Upper lobe of left lung (tissue), 6 donors: ENCODE measurements at regions not wholly inside any gene's neighbourhood (a gene's known extent, or its start where the extent isn't known, plus 50 kb on each side); places are given as distances from the start of the nearest gene placed in this dataset.

Experiments
- ATAC-seq, 2 donors: fragments of 200-7000 bp; cut with Tn5 transposase; one replicate each; pipeline ENCODE4 v1.9.1; 2022; ENCODE audit warnings: mild to moderate bottlenecking in 2 of 2, moderate library complexity in 2 of 2; ENCODE audit not compliant: low FRiP score in 2 of 2
- DNase-seq, 2 donors: peaks; one replicate each; pipeline ENCODE4 v3.0.0-alpha.2; 2019 to 2020
- H3K27ac ChIP-seq, 4 donors: fragments of 200-600 bp; sonication (generic); one replicate each; pipeline ENCODE4 v1.5.1; 2016 to 2019
- H3K27me3 ChIP-seq, 4 donors: fragments of 200-600 bp; sonication (generic); one replicate each; pipeline ENCODE4 v1.5.1; 2017 to 2019
- H3K36me3 ChIP-seq, 4 donors: fragments of 200-600 bp; sonication (generic); one replicate each; pipeline ENCODE4 v1.5.1; 2016 to 2019
- H3K4me1 ChIP-seq, 4 donors: fragments of 200-600 bp; sonication (generic); one replicate each; pipeline ENCODE4 v1.5.1; 2018 to 2019
- H3K4me3 ChIP-seq, 4 donors: fragments of 200-600 bp; sonication (generic); one replicate each; pipeline ENCODE4 v1.5.1; 2017 to 2019; ENCODE audit warnings: mild to moderate bottlenecking in 2 of 4, moderate library complexity in 1 of 4
- H3K9me3 ChIP-seq, 4 donors: fragments of 200-600 bp; sonication (generic); one replicate each; pipeline ENCODE4 v1.5.1; 2018 to 2019
- EP300 ChIP-seq, 4 donors: sonication (generic); formaldehyde crosslinking; IDR thresholded peaks; one replicate each; pipeline ENCODE4 v1.5.1; 2017; ENCODE audit warnings: antibody characterized with exemption in 4 of 4, control low read depth in 2 of 4
- POLR2A ChIP-seq, 4 donors: fragments of 450-650 bp; IDR thresholded peaks; one replicate each; pipeline ENCODE4 v1.5.1; 2016 to 2017; ENCODE audit warnings: antibody characterized with exemption in 4 of 4, mild to moderate bottlenecking in 2 of 4
- POLR2AphosphoS5 ChIP-seq, 2 donors: sonication (generic); formaldehyde crosslinking; IDR thresholded peaks; one replicate each; pipeline ENCODE4 v1.5.1; 2017; ENCODE audit warnings: antibody characterized with exemption in 2 of 2
- WGBS, 2 donors: methylation state at CpG; one replicate each; pipeline ENCODE4 v1.1.5; 2017 to 2018; 5-methylcytosine and 5-hydroxymethylcytosine counted together
- TF ChIP-seq, protein P1 (sequence below), 6 experiments: fragments of 450-650 bp in 4 of 6; fragments of 200-600 bp in 2 of 6; sonication (generic) in 2 of 6; IDR thresholded peaks; one replicate each; pipeline ENCODE4 v1.5.1; 2016 to 2019; ENCODE audit warnings: antibody characterized with exemption in 6 of 6
- donor health status: DM: no; HTN: no; CAD: no; lungs with moderate emphysema.
- donor health status: DM: no; HTN: yes; CAD: no; lungs with severe emphysema.

GRCh38 chr13:105871768-105872167, 663.7 kb downstream of the EFNB2 start:
- no peaks in the 10 kb centered on the region for H3K36me3 ChIP-seq
- WGBS, 2 donors: 89% methylated on average over 1 of the region's 1 CpG
- no peaks in the 10 kb centered on the region for H3K4me1 ChIP-seq
- H3K27me3 ChIP-seq: no peaks in the 10 kb centered on the region
- no peak for TF ChIP-seq POLR2AphosphoS5 (IDR thresholded peaks at IDR 0.05)
- no peak for TF ChIP-seq POLR2A (IDR thresholded peaks at IDR 0.05)
- TF ChIP-seq, protein P1, sequence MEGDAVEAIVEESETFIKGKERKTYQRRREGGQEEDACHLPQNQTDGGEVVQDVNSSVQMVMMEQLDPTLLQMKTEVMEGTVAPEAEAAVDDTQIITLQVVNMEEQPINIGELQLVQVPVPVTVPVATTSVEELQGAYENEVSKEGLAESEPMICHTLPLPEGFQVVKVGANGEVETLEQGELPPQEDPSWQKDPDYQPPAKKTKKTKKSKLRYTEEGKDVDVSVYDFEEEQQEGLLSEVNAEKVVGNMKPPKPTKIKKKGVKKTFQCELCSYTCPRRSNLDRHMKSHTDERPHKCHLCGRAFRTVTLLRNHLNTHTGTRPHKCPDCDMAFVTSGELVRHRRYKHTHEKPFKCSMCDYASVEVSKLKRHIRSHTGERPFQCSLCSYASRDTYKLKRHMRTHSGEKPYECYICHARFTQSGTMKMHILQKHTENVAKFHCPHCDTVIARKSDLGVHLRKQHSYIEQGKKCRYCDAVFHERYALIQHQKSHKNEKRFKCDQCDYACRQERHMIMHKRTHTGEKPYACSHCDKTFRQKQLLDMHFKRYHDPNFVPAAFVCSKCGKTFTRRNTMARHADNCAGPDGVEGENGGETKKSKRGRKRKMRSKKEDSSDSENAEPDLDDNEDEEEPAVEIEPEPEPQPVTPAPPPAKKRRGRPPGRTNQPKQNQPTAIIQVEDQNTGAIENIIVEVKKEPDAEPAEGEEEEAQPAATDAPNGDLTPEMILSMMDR (IDR thresholded peaks at IDR 0.05): no peak
- no peak for TF ChIP-seq EP300 (IDR thresholded peaks at IDR 0.05)
- ATAC-seq (no peak), DNase-seq (no peak)
- no peak overlapping the region for H3K4me3 ChIP-seq
- H3K27ac ChIP-seq: no peak overlapping the region
- no peaks in the 10 kb centered on the region for H3K9me3 ChIP-seq

DNA sequence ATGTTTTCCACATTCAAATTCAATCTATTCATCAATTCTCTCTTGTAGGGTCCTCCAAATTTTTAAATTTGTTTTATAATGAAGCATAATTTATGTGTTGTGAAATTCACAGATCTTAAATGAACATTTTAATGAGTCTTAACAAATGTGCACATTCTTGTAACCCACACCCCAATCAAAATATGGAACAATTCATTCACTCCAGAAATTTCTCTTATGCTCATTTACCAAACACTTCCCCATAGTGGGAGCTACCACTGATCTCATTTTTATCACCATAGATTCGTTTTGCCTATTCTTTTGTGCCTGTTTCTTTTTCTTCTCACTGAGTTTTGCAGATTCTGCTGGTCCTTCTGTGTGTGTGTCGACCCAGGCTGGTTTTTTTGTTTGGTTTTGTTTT, 664.1 kb downstream of the EFNB2 start:
- Histone ChIP-seq H3K4me3 (no peak overlapping the region), H3K36me3 (no peaks in the 10 kb centered on the region), H3K9me3 (no peaks in the 10 kb centered on the region), H3K27me3 (no peaks in the 10 kb centered on the region), H3K27ac (no peak overlapping the region), H3K4me1 (no peaks in the 10 kb centered on the region)
- WGBS, 2 donors: 51 to 78% methylated on average over 2 of the region's 2 CpGs
- DNase-seq (no peak), ATAC-seq (no peak)
- no peak for TF ChIP-seq POLR2AphosphoS5 (IDR thresholded peaks at IDR 0.05)

- 97 to 98% methylated on average over 5 of the region's 5 CpGs for WGBS, 2 donors
- DNase-seq: no peak
- Histone ChIP-seq H3K9me3 (no peaks in the 10 kb centered on the region), H3K27ac (no peak overlapping the region), H3K4me3 (no peak overlapping the region), H3K27me3 (no peaks in the 10 kb centered on the region), H3K4me1 (no peaks in the 10 kb centered on the region), H3K36me3 (no peaks in the 10 kb centered on the region)
- no peak for TF ChIP-seq POLR2A (IDR thresholded peaks at IDR 0.05)
- TF ChIP-seq EP300 (IDR thresholded peaks at IDR 0.05): no peak
- TF ChIP-seq POLR2AphosphoS5 (IDR thresholded peaks at IDR 0.05): no peak
- TF ChIP-seq, protein P1 (IDR thresholded peaks at IDR 0.05): no peak
- no peak for ATAC-seq
Measured at GRCh38 chr13:105863300-105863920, 672.1 kb downstream of the EFNB2 start.

DNA sequence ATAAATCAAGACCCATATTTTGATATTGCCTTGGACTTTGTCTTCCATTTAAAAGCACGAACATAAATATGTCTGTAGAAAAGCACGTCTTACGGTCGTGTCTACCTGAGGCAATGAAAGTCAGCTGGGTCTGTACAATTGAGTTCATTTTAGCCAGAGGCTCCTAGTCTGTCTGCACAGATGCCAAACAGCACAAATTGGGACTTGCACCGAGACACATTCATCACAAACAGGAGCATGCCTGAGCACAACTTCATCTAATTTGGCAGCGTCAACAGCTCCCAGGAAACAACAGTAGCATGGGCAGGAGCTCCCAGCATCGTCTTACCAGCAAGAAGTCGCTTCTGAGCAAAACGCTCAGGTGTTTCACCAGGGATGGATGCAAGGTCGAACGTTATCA, 687.0 kb downstream of the EFNB2 start:
- no peaks in the 10 kb centered on the region for H3K27me3 ChIP-seq
- 84 to 87% methylated on average over 10 to 11 of the region's 11 CpGs for WGBS, 2 donors
- no peaks in the 10 kb centered on the region for H3K9me3 ChIP-seq
- DNase-seq: no peak
- no peak overlapping the region for H3K27ac ChIP-seq
- TF ChIP-seq, protein P1 (IDR thresholded peaks at IDR 0.05): no peak
- TF ChIP-seq POLR2AphosphoS5 (IDR thresholded peaks at IDR 0.05): no peak
- H3K36me3 ChIP-seq: no peaks in the 10 kb centered on the region
- peaks cover 0 to 7% (median 5%) of the 10 kb centered on the region in 4 donors for H3K4me1 ChIP-seq
- no peak for ATAC-seq
- no peak overlapping the region for H3K4me3 ChIP-seq

GRCh38 chr13:105847527-105848291, 687.8 kb downstream of the EFNB2 start:
- Histone ChIP-seq H3K9me3 (no peaks in the 10 kb centered on the region), H3K4me1 (peaks cover 0 to 7% (median 5%) of the 10 kb centered on the region in 4 donors), H3K27ac (no peak overlapping the region), H3K4me3 (no peak overlapping the region), H3K27me3 (no peaks in the 10 kb centered on the region), H3K36me3 (no peaks in the 10 kb centered on the region)
- DNase-seq (no peak), ATAC-seq (no peak)
- WGBS, 2 donors: 38 to 44% methylated on average over 8 of the region's 8 CpGs
- TF ChIP-seq POLR2A (IDR thresholded peaks at IDR 0.05) (no peak), EP300 (IDR thresholded peaks at IDR 0.05) (no peak), POLR2AphosphoS5 (IDR thresholded peaks at IDR 0.05) (no peak)
- TF ChIP-seq, protein P1 (IDR thresholded peaks at IDR 0.05): no peak
